ENCODE measurements at regions not wholly inside any gene's neighbourhood (a gene's known extent, or its start where the extent isn't known, plus 50 kb on each side); places are given as distances from the start of the nearest gene placed in this dataset.

GRCh38 chrX:40165861-40166260, 68.1 kb upstream of the BCOR start:
- no peak for FAIRE-seq
- TF ChIP-seq CTCF (IDR thresholded peaks at IDR 0.05; ENCODE audit: insufficient read depth, low read length, severe bottlenecking): no peak
- H3K36me3 ChIP-seq (ENCODE audit: control insufficient read depth, insufficient read depth, low read length): no peaks in the 10 kb centered on the region
- no peaks in the 10 kb centered on the region for H3K27me3 ChIP-seq (ENCODE audit: control insufficient read depth, insufficient read depth, low read length)
- DNase-seq (ENCODE audit: low read depth): no peak
- H3K4me3 ChIP-seq (ENCODE audit: low read depth, low read length): no peak overlapping the region

GRCh38 chrX:40165206-40165605, 67.4 kb upstream of the BCOR start:
- Histone ChIP-seq H3K4me3 (ENCODE audit: low read depth, low read length) (no peak overlapping the region), H3K36me3 (ENCODE audit: control insufficient read depth, insufficient read depth, low read length) (no peaks in the 10 kb centered on the region), H3K27me3 (ENCODE audit: control insufficient read depth, insufficient read depth, low read length) (no peaks in the 10 kb centered on the region)
- FAIRE-seq: no peak
- no peak for TF ChIP-seq CTCF (IDR thresholded peaks at IDR 0.05; ENCODE audit: insufficient read depth, low read length, severe bottlenecking)
- no peak for DNase-seq (ENCODE audit: low read depth)

GRCh38 chrX:40164751-40165150, 67.0 kb upstream of the BCOR start:
- H3K4me3 ChIP-seq (ENCODE audit: low read depth, low read length): no peak overlapping the region
- H3K27me3 ChIP-seq (ENCODE audit: control insufficient read depth, insufficient read depth, low read length): no peaks in the 10 kb centered on the region
- no peak for TF ChIP-seq CTCF (IDR thresholded peaks at IDR 0.05; ENCODE audit: insufficient read depth, low read length, severe bottlenecking)
- FAIRE-seq: no peak
- no peak for DNase-seq (ENCODE audit: low read depth)
- no peaks in the 10 kb centered on the region for H3K36me3 ChIP-seq (ENCODE audit: control insufficient read depth, insufficient read depth, low read length)

- peak overlapping the region; percentile 46 for H3K4me3 ChIP-seq (ENCODE audit: low read depth, low read length)
- DNase-seq (ENCODE audit: low read depth) (no peak), FAIRE-seq (no peak)
- TF ChIP-seq CTCF (IDR thresholded peaks at IDR 0.05; ENCODE audit: insufficient read depth, low read length, severe bottlenecking): no peak
- no peaks in the 10 kb centered on the region for H3K36me3 ChIP-seq (ENCODE audit: control insufficient read depth, insufficient read depth, low read length)
- no peaks in the 10 kb centered on the region for H3K27me3 ChIP-seq (ENCODE audit: control insufficient read depth, insufficient read depth, low read length)
These were observed 60.4 kb upstream of the BCOR start for GRCh38 chrX:40158036-40158706.

GRCh38 chrX:40157228-40158035, 59.7 kb upstream of the BCOR start:
- no peak for DNase-seq (ENCODE audit: low read depth)
- FAIRE-seq: no peak
- no peaks in the 10 kb centered on the region for H3K27me3 ChIP-seq (ENCODE audit: control insufficient read depth, insufficient read depth, low read length)
- no peak for TF ChIP-seq CTCF (IDR thresholded peaks at IDR 0.05; ENCODE audit: insufficient read depth, low read length, severe bottlenecking)
- H3K36me3 ChIP-seq (ENCODE audit: control insufficient read depth, insufficient read depth, low read length): no peaks in the 10 kb centered on the region
- H3K4me3 ChIP-seq (ENCODE audit: low read depth, low read length): peak overlapping the region; percentile 46

All from bronchial epithelial cell (primary cell).